Dermis microvascular lymphatic vessel endothelial cell (primary cell): ENCODE measurements at regions not wholly inside any gene's neighbourhood (a gene's known extent, or its start where the extent isn't known, plus 50 kb on each side); places are given as distances from the start of the nearest gene placed in this dataset.

Source experiments
- DNase-seq, 2 donors: peaks; one replicate each; pipeline versions ENCODE4 v3.0.0 to v3.0.0-alpha.2; 2010; ENCODE audit warnings: low read depth in 2 of 2

DNA sequence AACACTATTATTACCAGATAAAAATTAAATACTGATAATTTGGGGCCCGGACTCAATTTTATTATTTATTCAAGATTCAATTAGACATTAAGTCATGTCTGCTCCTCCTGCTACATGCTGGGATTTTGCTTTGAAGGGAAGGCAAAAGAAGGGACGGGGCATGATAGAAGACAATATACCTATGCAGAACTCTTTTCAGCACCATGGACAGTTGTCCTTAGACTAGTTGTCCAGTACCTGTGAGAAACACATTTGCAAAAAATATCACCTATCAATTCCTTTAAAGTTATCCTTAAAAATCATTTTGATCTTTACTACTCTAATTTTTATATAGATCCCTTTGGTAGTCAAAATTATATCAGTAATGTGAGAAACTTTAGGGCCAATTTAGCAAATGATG lies 100.2 kb upstream of the SULT1C3 start:
- peak; percentile 17 to 41 for DNase-seq

DNA sequence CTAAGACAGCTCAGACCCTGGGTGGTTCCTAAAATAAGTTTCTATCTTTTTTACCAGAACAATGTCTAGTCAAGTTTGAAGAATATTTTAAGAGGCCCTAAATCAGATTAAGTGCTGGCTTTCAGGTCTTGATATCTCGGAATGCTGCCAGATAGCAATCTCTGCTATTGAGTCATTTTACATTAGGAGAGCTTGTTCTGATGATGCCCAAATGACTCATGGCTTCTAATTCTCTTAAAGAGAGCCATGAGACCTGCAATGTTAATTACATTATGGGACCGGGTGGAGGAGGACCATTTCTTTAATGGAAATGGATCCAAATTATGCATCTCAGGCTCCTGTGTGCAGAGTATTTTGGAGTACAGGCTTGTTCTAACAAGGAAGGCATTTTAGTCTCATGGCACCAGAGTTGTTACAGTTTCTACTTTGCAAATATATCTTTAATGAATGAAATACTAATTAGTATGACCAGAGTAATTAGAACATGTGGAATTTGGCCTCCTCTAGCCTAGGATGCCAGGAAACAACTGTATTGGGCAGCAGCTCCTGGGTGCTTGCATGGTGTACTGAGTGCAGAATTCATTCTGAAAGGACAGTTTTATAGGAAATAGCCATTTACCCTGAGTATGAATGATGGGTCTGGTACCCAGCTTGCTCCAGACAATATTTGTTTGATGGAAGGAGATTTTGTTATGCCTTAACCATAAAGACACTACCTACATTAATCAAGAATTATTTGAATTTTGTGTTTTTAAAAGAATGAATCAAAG lies 94.0 kb upstream of the SULT1C3 start:
- DNase-seq = no peak

DNA sequence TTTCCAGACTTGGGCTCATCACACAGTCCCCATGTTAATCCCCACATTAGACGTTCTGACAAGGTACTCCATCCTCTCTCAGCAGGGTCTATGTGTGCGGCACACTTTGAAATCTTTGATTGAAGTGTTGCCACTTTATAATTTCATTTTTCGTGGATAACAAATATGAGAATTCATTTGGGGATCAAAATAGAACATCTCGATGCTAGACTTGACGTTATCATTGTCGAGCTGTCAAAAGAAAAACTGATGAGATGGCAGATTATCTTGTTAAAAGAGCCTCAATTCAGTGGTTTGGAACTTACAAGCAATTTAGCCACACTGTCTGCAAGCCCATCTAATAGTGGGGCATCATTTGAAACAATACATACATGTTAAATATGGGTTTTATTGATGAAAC lies 91.2 kb upstream of the SULT1C3 start:
- no peak for DNase-seq

DNA sequence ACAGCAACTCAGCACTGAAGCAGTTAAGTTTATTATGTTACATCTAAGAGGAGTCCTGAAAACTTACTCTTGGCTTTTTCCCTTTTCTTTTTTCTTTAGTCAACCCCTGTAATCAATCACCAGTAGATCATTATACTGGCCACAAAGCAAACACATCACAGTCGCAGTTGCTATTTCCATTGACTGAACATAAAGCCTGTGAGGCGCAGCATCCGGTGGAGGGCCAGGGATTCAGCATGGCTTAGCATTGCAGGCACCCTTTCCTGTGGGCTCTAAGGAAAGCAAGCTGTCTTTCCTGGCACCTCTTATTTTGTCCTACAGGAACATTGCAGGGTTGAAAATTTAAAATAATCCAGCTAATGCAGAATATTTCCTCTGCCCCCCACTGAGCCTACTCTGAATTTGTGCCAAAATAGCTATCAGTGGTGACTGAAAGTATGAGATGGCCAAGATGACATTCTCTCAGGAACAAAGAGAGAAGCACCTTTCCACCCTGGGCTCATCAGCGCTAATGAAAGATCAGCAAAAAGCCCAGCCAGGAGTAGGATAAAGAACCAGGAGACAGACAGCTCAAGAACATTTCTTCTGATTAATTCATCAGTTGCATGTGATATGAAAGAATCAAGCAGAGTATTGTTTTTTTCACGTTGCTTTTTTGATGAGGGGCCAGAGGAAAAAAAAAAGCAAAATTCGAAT lies 85.3 kb upstream of the SULT1C3 start:
- no peak for DNase-seq

DNA sequence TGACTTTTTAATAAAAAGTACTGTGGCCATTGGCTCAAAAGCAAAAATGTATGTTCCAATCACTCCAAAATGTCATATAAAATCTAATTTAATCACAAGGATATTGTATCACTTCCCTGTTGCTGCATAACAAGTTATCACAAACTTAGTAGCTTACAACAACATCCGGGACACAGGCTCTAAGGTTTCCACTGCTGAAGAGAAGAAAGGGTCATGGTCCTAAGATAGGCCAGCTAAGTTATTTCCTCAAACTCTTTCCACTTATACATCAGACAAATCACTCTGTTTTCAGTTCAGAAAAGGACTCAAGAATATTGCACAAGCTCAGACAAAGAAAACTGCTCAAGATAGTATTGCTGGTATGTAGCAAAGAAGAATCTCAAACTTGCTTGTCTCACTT lies 78.5 kb upstream of the SULT1C3 start:
- DNase-seq = no peak

DNA sequence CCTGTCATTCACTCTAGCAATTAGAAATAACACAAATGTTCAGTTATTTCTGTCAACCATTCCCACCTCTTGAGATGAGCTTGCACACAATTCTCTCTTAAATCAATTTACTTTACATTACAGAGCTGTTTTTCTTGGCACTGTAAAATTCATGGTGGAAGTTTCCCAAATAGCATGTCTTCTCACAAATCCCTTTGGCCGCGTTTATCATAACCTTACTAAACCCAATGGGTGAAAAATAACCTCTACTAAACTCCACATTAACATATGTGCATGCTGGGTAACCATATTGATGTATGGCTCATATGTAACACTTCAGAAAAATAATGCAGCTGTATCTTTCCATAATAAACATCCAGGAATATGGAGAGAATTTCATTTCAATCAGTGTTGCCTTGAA lies 75.5 kb upstream of the SULT1C3 start:
- no peak for DNase-seq

DNA sequence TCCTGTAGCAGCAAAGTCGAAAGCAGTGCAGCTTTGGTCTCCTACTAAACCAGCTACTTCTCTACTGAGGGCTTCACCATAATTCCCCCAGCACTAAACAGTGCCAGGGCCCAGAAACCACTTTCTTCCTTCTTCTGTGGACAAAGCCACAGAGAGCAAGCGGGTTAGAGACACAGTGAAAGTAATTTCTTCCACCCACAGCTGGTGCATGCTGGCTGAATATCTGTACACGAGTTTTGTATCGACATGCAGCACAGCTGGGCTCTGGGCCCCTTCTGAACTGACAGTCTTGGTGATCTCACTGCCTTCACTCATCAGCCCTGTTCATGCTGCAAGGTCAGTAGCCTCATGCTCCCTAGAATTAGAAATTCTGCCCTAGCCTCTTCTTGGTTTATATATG lies 74.0 kb upstream of the SULT1C3 start:
- no peak for DNase-seq

DNA sequence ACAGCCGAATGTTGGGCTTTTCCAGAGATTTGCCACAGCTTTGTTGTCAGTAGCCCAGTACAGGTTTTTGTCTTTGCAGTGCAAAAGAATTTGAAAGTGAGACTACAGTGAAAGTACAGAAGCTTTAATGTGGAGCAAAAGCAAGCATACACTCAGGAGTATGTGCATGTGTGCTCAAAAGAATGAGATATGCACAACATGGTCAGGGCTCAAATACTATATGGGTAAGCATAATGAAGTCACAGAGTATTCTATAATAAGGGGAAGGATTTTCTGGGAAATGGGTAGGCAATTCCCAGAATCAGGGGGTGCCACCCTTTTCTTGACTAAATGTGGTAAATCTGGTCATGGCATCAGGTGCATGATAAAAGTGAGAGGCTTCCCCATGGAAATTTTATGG lies 72.1 kb upstream of the SULT1C3 start:
- no peak for DNase-seq

DNA sequence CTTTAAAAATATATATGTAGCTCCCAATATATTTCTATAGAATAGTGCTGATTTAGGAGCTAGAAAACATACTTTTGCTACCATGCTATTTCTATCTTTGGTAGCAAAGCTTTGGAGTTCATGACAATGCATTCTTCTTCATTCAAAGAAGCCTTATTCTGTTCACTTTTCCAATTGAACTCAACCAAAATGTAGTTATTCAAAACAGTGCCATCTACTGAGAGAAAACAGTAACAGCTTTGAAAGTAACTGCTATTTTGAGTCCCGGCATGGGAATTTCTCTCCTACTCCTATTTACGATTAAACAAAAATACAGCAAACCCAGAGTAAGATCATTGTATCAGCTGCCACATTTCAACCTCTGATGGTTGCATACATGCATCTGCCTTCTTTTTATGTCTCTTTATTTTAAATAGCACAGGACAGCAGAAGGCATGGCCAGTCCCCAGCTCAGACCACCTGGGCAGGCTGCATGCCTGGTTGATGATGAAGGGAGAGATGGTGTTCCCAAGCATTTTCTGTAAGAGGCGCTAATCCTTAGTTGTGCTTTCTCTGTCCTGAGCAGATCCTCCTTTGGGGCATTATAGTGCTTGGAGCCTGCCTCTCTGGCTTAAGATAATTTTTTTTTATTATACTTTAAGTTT lies 69.7 kb upstream of the SULT1C3 start:
- peak; percentile 11 to 12 for DNase-seq

DNA sequence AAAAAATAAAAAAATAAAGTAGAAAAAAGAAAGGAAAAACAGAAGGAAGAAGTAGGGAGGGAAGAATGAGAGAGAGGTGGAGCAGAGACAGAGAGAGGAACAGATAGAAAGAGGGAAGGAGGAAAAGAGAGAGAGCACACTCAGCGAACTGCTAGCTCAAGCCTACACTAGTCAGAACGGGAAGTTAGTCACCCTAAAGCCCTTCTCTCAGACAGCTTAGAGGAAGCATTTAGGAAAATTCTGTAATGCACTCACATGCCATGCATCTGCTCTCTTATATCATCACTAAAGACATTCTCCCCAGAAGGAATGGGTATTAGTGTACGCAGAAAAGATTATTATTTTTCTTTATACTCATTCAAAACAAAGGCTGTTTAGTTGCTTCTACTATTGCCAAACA lies 68.1 kb upstream of the SULT1C3 start:
- DNase-seq = no peak

DNA sequence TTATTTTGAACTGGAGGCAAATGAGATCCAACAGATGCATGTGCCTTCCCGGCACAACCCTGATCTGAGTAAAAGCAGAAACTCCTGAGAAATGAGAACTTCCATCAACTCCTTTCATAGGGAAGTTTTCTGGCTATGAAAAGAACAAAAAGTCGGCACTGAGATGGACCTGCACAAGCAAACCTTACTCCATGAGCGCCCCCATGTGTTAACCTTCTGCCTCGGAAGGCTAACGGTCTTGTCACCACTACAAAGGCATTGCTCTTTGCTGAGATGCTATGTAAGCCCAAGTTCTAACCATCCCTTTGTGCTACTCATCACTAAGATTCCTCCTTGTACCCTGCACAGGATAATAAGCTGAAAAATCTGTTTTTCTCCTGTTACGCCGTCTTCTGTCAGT lies 57.3 kb upstream of the SULT1C3 start:
- no peak for DNase-seq

DNA sequence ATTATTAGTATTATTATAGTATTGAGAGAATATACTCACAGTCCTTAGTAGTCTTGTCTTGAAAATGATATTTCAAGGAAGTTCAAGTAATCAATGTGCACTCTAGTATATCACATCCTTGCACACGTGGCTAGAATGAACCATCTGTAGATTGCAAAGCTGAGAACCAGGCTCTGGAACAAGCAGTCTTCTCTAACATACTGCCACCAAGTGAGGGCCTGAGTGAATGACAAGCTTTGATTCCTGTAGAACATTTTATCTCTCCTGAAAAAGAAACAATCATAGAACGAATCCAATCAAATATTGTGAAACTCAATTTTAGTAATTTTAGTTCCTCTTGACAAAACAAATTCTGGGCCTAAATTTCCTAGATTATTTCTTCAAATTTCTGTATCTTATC lies 55.3 kb upstream of the SULT1C3 start:
- DNase-seq = peak; percentile 9 to 14

DNA sequence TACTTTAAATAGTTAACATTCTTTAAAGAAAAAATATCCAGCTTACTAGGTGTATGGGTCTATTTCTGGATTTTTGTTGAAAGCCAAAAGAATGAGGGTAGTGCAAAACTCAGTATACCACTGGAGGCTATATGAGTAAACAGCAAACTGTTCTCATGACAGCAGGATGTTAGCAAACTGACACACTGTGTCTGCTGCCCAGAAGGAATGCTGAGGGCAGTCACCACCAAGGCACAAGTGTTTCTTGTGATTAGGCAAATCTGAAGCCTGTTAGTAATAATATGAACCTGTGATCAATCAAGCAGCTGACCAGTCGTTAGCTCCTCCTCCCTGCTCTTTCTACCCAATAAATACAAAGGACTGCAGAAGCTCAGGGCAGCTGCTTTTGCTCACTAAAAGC lies 50.5 kb upstream of the SULT1C3 start:
- no peak for DNase-seq
